ENCODE measurements at regions not wholly inside any gene's neighbourhood (a gene's known extent, or its start where the extent isn't known, plus 50 kb on each side); places are given as distances from the start of the nearest gene placed in this dataset.

DNA sequence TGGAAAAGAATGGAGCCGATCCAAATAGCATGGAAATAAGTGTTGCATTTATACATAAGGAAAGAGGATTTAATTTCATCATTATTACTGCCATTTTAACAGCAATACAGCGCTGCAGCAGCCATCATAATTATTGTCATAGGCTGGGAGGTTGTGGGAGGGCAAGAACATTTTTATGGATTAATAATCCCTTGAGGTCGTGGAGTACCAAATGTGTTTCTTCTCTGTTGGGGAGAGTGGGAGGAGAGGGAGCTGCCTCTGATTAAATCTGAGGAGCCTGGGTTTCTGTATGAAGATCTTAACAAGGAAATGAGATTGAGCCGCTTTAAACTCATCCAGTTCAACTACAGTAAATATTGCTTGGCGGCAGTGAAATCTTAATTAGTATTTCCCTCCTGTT is 805.9 kb downstream of the PCDH17 start:
- TF ChIP-seq POLR2A (IDR thresholded peaks at IDR 0.05; ENCODE audit: low read depth, low read length) = no peak
- TF ChIP-seq POLR2AphosphoS5 (IDR thresholded peaks at IDR 0.05; ENCODE audit: low read depth, low read length) = no peak
- TF ChIP-seq TAF1 (IDR thresholded peaks at IDR 0.05; ENCODE audit: borderline replicate concordance, low read depth, low read length) = no peak

All from GM12892 (cell line).